NCI-H748 (cell line): ENCODE measurements at regions not wholly inside any gene's neighbourhood (a gene's known extent, or its start where the extent isn't known, plus 50 kb on each side); places are given as distances from the start of the nearest gene placed in this dataset.

ENCODE experiments used
- DNase-seq: peaks from one replicate; lab custom pipeline; 2025; ENCODE audit not compliant: unreplicated experiment; lab: John Stamatoyannopoulos, UW

- DNase-seq: no peak
These were observed 60.5 kb downstream of the NR2F2 start for GRCh38 chr15:96390986-96391385.

- peak; percentile 2 for DNase-seq
These were observed 62.1 kb downstream of the NR2F2 start for GRCh38 chr15:96392380-96393208.

- DNase-seq: no peak
These were observed 62.7 kb downstream of the NR2F2 start for GRCh38 chr15:96393209-96393513.

GRCh38 chr15:96395687-96396086 lies 65.2 kb downstream of the NR2F2 start:
- DNase-seq: peak; percentile 14

- peak; percentile 6 for DNase-seq
These were observed 68.3 kb downstream of the NR2F2 start for GRCh38 chr15:96398776-96399175.

GRCh38 chr15:96402403-96402802 lies 71.9 kb downstream of the NR2F2 start:
- peak; percentile 34 for DNase-seq

- DNase-seq: no peak
These were observed 72.6 kb downstream of the NR2F2 start for GRCh38 chr15:96403071-96403470.

GRCh38 chr15:96403932-96404331 lies 73.4 kb downstream of the NR2F2 start:
- DNase-seq: no peak

GRCh38 chr15:96404560-96404959 lies 74.1 kb downstream of the NR2F2 start:
- no peak for DNase-seq

- DNase-seq: no peak
These were observed 75.8 kb downstream of the NR2F2 start for GRCh38 chr15:96406291-96406690.

- no peak for DNase-seq
These were observed 76.2 kb downstream of the NR2F2 start for GRCh38 chr15:96406701-96407100.

- DNase-seq: no peak
These were observed 77.0 kb downstream of the NR2F2 start for GRCh38 chr15:96407482-96407881.

- no peak for DNase-seq
These were observed 78.2 kb downstream of the NR2F2 start for GRCh38 chr15:96408591-96409183.

- DNase-seq: peak; percentile 14
These were observed 79.0 kb downstream of the NR2F2 start for GRCh38 chr15:96409215-96410138.

GRCh38 chr15:96410175-96411055 lies 79.9 kb downstream of the NR2F2 start:
- no peak for DNase-seq

- no peak for DNase-seq
These were observed 80.8 kb downstream of the NR2F2 start for GRCh38 chr15:96411056-96412031.

- no peak for DNase-seq
These were observed 81.8 kb downstream of the NR2F2 start for GRCh38 chr15:96412045-96412905.

GRCh38 chr15:96412906-96413231 lies 82.4 kb downstream of the NR2F2 start:
- DNase-seq: no peak

GRCh38 chr15:96413657-96414056 lies 83.2 kb downstream of the NR2F2 start:
- no peak for DNase-seq
